HG03521 (cell line): ENCODE measurements at regions not wholly inside any gene's neighbourhood (a gene's known extent, or its start where the extent isn't known, plus 50 kb on each side); places are given as distances from the start of the nearest gene placed in this dataset.
"Not testable (repeated sequence)": the region's sequence is repeated elsewhere in the genome, so short reads cannot be mapped to it uniquely, and the experiment has no call there.

Source experiments
- ATAC-seq: cut with Tn5 transposase; IDR thresholded peaks from one replicate; pipeline ENCODE4 v1.9.1; 2021; ENCODE audit warnings: mild to moderate bottlenecking, moderate library complexity; ENCODE audit not compliant: unreplicated experiment

GRCh38 chr18:67455890-67456501 lies 60.5 kb downstream of the DSEL start:
- no peak for ATAC-seq

GRCh38 chr18:67453901-67454300 lies 62.6 kb downstream of the DSEL start:
- no peak for ATAC-seq

GRCh38 chr18:67451960-67452359 lies 64.6 kb downstream of the DSEL start:
- ATAC-seq = no peak

- ATAC-seq = not testable (repeated sequence)
These were observed 65.4 kb downstream of the DSEL start for GRCh38 chr18:67451101-67451500.

- ATAC-seq = no peak
These were observed 82.5 kb downstream of the DSEL start for GRCh38 chr18:67433971-67434370.

- no peak for ATAC-seq
These were observed 83.7 kb downstream of the DSEL start for GRCh38 chr18:67432806-67433205.

- ATAC-seq = no peak
These were observed 87.7 kb downstream of the DSEL start for GRCh38 chr18:67428805-67429204.

GRCh38 chr18:67428158-67428557 lies 88.4 kb downstream of the DSEL start:
- ATAC-seq = no peak

- ATAC-seq = no peak
These were observed 90.0 kb downstream of the DSEL start for GRCh38 chr18:67426486-67426885.

- ATAC-seq = no peak
These were observed 90.8 kb downstream of the DSEL start for GRCh38 chr18:67425672-67426071.

GRCh38 chr18:67421651-67422050 lies 94.9 kb downstream of the DSEL start:
- no peak for ATAC-seq

- peak; percentile 78 for ATAC-seq
These were observed 98.5 kb downstream of the DSEL start for GRCh38 chr18:67417864-67418523.

GRCh38 chr18:67411116-67411515 lies 105.4 kb downstream of the DSEL start:
- no peak for ATAC-seq

GRCh38 chr18:67410075-67411070 lies 106.1 kb downstream of the DSEL start:
- ATAC-seq = no peak

GRCh38 chr18:67408240-67408639 lies 108.3 kb downstream of the DSEL start:
- ATAC-seq = no peak

- no peak for ATAC-seq
These were observed 109.8 kb downstream of the DSEL start for GRCh38 chr18:67406714-67407113.

- no peak for ATAC-seq
These were observed 114.0 kb downstream of the DSEL start for GRCh38 chr18:67402543-67402942.

- ATAC-seq = no peak
These were observed 115.9 kb downstream of the DSEL start for GRCh38 chr18:67400502-67401117.

GRCh38 chr18:67386032-67386431 lies 130.5 kb downstream of the DSEL start:
- ATAC-seq = no peak

GRCh38 chr18:67385455-67385854 lies 131.1 kb downstream of the DSEL start:
- ATAC-seq = no peak

- ATAC-seq = not testable (repeated sequence)
These were observed 132.5 kb downstream of the DSEL start for GRCh38 chr18:67384057-67384456.
